OCI-LY3 (cell line): ENCODE measurements at regions not wholly inside any gene's neighbourhood (a gene's known extent, or its start where the extent isn't known, plus 50 kb on each side); places are given as distances from the start of the nearest gene placed in this dataset.

Experiments used
- H2AFZ ChIP-seq: fragments of 200-600, 300-600 bp; shearing (Covaris generic); 2 replicates; pipeline ENCODE4 v1.6.0; 2014; ENCODE audit warnings: antibody characterized with exemption, low read depth, low read length
- H3K27ac ChIP-seq: fragments of 200-600, 300-600 bp; sonication (generic); 2 replicates; pipeline ENCODE4 v1.5.1; 2014; ENCODE audit warnings: mild to moderate bottlenecking, low read length, moderate library complexity, mixed read lengths
- H3K27me3 ChIP-seq: fragments of 200-600, 300-600 bp; sonication (generic); 2 replicates; pipeline ENCODE4 v1.6.1; 2014; ENCODE audit warnings: low read depth, low read length, mixed read lengths
- H3K36me3 ChIP-seq: fragments of 200-600, 300-600 bp; sonication (generic); replicated peaks from 2 replicates; pipeline ENCODE3; 2014; ENCODE audit warnings: low read depth, low read length, mixed read lengths
- H3K4me1 ChIP-seq: fragments of 300-600, 200-600 bp; sonication (generic); 2 replicates; pipeline ENCODE4 v1.6.1; 2014; ENCODE audit warnings: low read length, mixed read lengths
- H3K4me2 ChIP-seq: fragments of 200-600, 300-600 bp; sonication (generic); 2 replicates; pipeline ENCODE4 v1.6.1; 2014; ENCODE audit warnings: low read length, mixed read lengths
- H3K4me3 ChIP-seq: fragments of 300-600, 200-600 bp; sonication (generic); 2 replicates; pipeline ENCODE4 v1.5.1; 2014; ENCODE audit warnings: antibody characterized with exemption, mild to moderate bottlenecking, low read length, moderate library complexity
- H3K79me2 ChIP-seq: fragments of 300-600, 200-600 bp; shearing (Covaris generic); 2 replicates; pipeline ENCODE4 v1.6.1; 2014; ENCODE audit warnings: mild to moderate bottlenecking, low read length, mixed read lengths
- H3K9ac ChIP-seq: fragments of 300-600, 200-600 bp; shearing (Covaris generic); 2 replicates; pipeline ENCODE4 v1.6.0; 2014; ENCODE audit warnings: mild to moderate bottlenecking, low read length, moderate library complexity
- H3K9me3 ChIP-seq: fragments of 200-600, 300-600 bp; shearing (Covaris generic); 2 replicates; pipeline ENCODE4 v1.6.1; 2014; ENCODE audit warnings: low read length, mixed read lengths; ENCODE audit not compliant: insufficient read depth
- H4K20me1 ChIP-seq: fragments of 200-600, 300-600 bp; sonication (generic); 2 replicates; pipeline ENCODE4 v1.6.1; 2016; ENCODE audit warnings: low read length, mixed read lengths; ENCODE audit not compliant: insufficient read depth
- CTCF ChIP-seq: fragments of 200-600, 300-600 bp; sonication (generic); IDR thresholded peaks from 2 replicates; pipeline ENCODE4 v1.5.1; 2014; ENCODE audit warnings: antibody characterized with exemption, low read length, low read depth
- EZH2phosphoT487 ChIP-seq: fragments of 200-600 bp; shearing (Covaris generic); IDR thresholded peaks from 2 replicates; pipeline ENCODE4 v1.6.1; 2018; ENCODE audit warnings: antibody characterized with exemption, mixed run types, low read depth

DNA sequence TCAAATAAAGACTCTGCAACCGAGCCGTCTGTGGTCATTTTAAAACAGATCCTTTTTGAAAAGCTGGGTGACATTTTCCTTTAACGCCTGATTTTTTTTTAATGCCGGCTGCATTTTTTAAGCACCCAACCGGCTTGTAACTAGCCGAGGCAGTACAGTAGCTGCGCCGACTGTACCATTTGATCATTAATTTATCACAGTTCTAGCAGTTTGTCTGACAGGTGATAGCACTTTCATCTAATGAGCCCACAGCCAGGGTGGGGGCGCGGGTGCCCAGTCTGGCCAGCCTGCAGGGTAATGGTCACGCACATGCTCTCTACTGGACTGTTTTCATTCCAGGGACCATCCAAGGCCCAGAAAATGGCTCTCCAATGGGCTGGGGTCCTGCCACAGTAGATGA is 68.8 kb downstream of the IRX5 start:
- no peak overlapping the region for H3K27ac ChIP-seq
- H2AFZ ChIP-seq: no peak overlapping the region
- H3K79me2 ChIP-seq: no peaks in the 10 kb centered on the region
- no peaks in the 10 kb centered on the region for H4K20me1 ChIP-seq
- H3K4me3 ChIP-seq: no peak overlapping the region
- no peaks in the 10 kb centered on the region for H3K36me3 ChIP-seq
- no peak overlapping the region for H3K9ac ChIP-seq
- TF ChIP-seq EZH2phosphoT487: no peak
- no peak for TF ChIP-seq CTCF
- H3K4me2 ChIP-seq: no peak overlapping the region
- no peaks in the 10 kb centered on the region for H3K9me3 ChIP-seq
- no peaks in the 10 kb centered on the region for H3K4me1 ChIP-seq
- no peaks in the 10 kb centered on the region for H3K27me3 ChIP-seq

GRCh38 chr16:55000595-55000994 is 69.9 kb downstream of the IRX5 start:
- Histone ChIP-seq H3K9ac (no peak overlapping the region), H3K27ac (no peak overlapping the region)

DNA sequence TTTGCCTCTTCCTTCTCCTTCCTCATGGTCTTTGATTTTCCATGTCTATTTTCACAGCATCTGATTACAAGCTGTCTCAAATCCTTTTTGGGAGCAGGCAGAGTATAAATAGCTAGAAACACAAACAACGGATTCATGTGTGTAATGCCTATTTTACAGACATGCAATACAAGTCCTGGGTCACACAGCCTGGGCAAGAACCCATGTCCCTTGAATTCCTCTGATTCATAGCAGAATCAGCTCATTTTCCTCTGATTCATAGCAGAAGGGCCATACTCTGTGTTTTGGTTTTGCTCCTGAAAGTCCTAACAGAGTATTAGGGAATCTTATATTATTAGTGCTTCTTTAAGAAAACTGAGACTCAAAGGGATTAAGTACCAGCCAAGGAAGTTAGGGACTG is 71.3 kb downstream of the IRX5 start:
- Histone ChIP-seq H3K4me1 (no peaks in the 10 kb centered on the region), H3K79me2 (no peaks in the 10 kb centered on the region), H2AFZ (no peak overlapping the region), H4K20me1 (no peaks in the 10 kb centered on the region), H3K36me3 (no peaks in the 10 kb centered on the region), H3K9me3 (no peaks in the 10 kb centered on the region), H3K4me2 (no peak overlapping the region), H3K27ac (no peak overlapping the region), H3K4me3 (no peak overlapping the region), H3K27me3 (no peaks in the 10 kb centered on the region), H3K9ac (no peak overlapping the region)
- TF ChIP-seq EZH2phosphoT487 (no peak), CTCF (no peak)

More at GRCh38 chr16:55000595-55000994, 69.9 kb downstream of the IRX5 start:
- Histone ChIP-seq H3K4me1 (no peaks in the 10 kb centered on the region), H3K79me2 (no peaks in the 10 kb centered on the region), H3K36me3 (no peaks in the 10 kb centered on the region), H2AFZ (no peak overlapping the region), H4K20me1 (no peaks in the 10 kb centered on the region), H3K9me3 (no peaks in the 10 kb centered on the region), H3K4me3 (no peak overlapping the region), H3K27me3 (no peaks in the 10 kb centered on the region), H3K4me2 (no peak overlapping the region)
- TF ChIP-seq CTCF (no peak), EZH2phosphoT487 (no peak)

DNA sequence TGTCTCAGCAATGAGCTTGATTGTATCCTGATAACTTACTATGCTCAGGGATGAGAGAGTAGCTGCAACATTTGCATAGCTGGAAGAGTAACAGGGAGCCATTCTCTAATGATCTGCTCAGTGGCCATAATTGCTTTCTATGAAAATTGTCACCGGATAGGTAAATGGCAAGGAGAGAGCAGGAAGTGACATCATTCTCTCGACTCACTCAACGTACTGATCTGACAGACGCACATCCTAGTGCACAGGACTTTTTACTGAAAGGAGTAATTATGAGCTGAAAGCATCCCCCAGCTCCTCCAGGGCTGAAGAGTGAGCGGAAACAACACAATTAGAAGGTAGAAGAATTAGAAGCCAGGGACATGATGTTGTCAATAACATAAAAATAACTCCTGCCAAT is 71.8 kb downstream of the IRX5 start:
- Histone ChIP-seq H3K9me3 (no peaks in the 10 kb centered on the region), H3K36me3 (no peaks in the 10 kb centered on the region)

More for the DNA sequence above, 71.8 kb downstream of the IRX5 start:
- Histone ChIP-seq H3K4me2 (no peak overlapping the region), H3K27ac (no peak overlapping the region), H3K27me3 (no peaks in the 10 kb centered on the region), H3K4me3 (no peak overlapping the region), H2AFZ (no peak overlapping the region), H3K9ac (no peak overlapping the region), H4K20me1 (no peaks in the 10 kb centered on the region), H3K79me2 (no peaks in the 10 kb centered on the region), H3K4me1 (no peaks in the 10 kb centered on the region)
- TF ChIP-seq CTCF (no peak), EZH2phosphoT487 (no peak)
